ENCODE measurements at regions not wholly inside any gene's neighbourhood (a gene's known extent, or its start where the extent isn't known, plus 50 kb on each side); places are given as distances from the start of the nearest gene placed in this dataset.

GRCh38 chr6:102984357-102984756 lies 1590.8 kb downstream of the GRIK2 start:
- DNase-seq (ENCODE audit: low spot score in 2 of 2), result no peak
- H3K27ac ChIP-seq, result no peak overlapping the region
- WGBS, 2 donors, result 83 to 95% methylated on average over 1 of the region's 1 CpG
- no peaks in the 10 kb centered on the region for H3K36me3 ChIP-seq
- no peaks in the 10 kb centered on the region for H3K9me3 ChIP-seq
- no peaks in the 10 kb centered on the region for H3K27me3 ChIP-seq
- TF ChIP-seq CTCF (IDR thresholded peaks at IDR 0.05) (no peak), EP300 (IDR thresholded peaks at IDR 0.05) (no peak), POLR2A (IDR thresholded peaks at IDR 0.05) (no peak)
- H3K4me1 ChIP-seq, result no peaks in the 10 kb centered on the region
- H3K4me3 ChIP-seq, result no peak overlapping the region

- TF ChIP-seq CTCF (IDR thresholded peaks at IDR 0.05) (no peak), EP300 (IDR thresholded peaks at IDR 0.05) (no peak), POLR2A (IDR thresholded peaks at IDR 0.05) (no peak)
- Histone ChIP-seq H3K36me3 (no peaks in the 10 kb centered on the region), H3K4me3 (no peak overlapping the region), H3K9me3 (no peaks in the 10 kb centered on the region), H3K27me3 (no peaks in the 10 kb centered on the region), H3K27ac (no peak overlapping the region), H3K4me1 (no peaks in the 10 kb centered on the region)
- WGBS, 2 donors, result 39 to 49% methylated on average over 2 of the region's 2 CpGs
- no peak for DNase-seq (ENCODE audit: low spot score in 2 of 2)
Measured at GRCh38 chr6:102981490-102982015, 1588.0 kb downstream of the GRIK2 start.

GRCh38 chr6:102980951-102981350 lies 1587.4 kb downstream of the GRIK2 start:
- Histone ChIP-seq H3K9me3 (no peaks in the 10 kb centered on the region), H3K27me3 (no peaks in the 10 kb centered on the region), H3K36me3 (no peaks in the 10 kb centered on the region), H3K27ac (no peak overlapping the region), H3K4me3 (no peak overlapping the region), H3K4me1 (no peaks in the 10 kb centered on the region)
- no peak for DNase-seq (ENCODE audit: low spot score in 2 of 2)
- TF ChIP-seq EP300 (IDR thresholded peaks at IDR 0.05) (no peak), POLR2A (IDR thresholded peaks at IDR 0.05) (no peak), CTCF (IDR thresholded peaks at IDR 0.05) (no peak)
- 71 to 86% methylated on average over 1 of the region's 1 CpG for WGBS, 2 donors

GRCh38 chr6:102961902-102962301 lies 1568.4 kb downstream of the GRIK2 start:
- no peaks in the 10 kb centered on the region for H3K36me3 ChIP-seq
- no peak overlapping the region for H3K27ac ChIP-seq
- H3K9me3 ChIP-seq, result no peaks in the 10 kb centered on the region
- TF ChIP-seq POLR2A (IDR thresholded peaks at IDR 0.05) (no peak), EP300 (IDR thresholded peaks at IDR 0.05) (no peak), CTCF (IDR thresholded peaks at IDR 0.05) (no peak)
- H3K27me3 ChIP-seq, result no peaks in the 10 kb centered on the region
- no peak overlapping the region for H3K4me3 ChIP-seq
- no peak for DNase-seq (ENCODE audit: low spot score in 2 of 2)
- no peaks in the 10 kb centered on the region for H3K4me1 ChIP-seq

GRCh38 chr6:102950967-102951366 lies 1557.5 kb downstream of the GRIK2 start:
- no peaks in the 10 kb centered on the region for H3K4me1 ChIP-seq
- H3K27me3 ChIP-seq, result no peaks in the 10 kb centered on the region
- H3K27ac ChIP-seq, result no peak overlapping the region
- DNase-seq (ENCODE audit: low spot score in 2 of 2), result no peak
- no peaks in the 10 kb centered on the region for H3K9me3 ChIP-seq
- no peak overlapping the region for H3K4me3 ChIP-seq
- no peak for TF ChIP-seq POLR2A (IDR thresholded peaks at IDR 0.05)
- TF ChIP-seq EP300 (IDR thresholded peaks at IDR 0.05), result no peak
- no peak for TF ChIP-seq CTCF (IDR thresholded peaks at IDR 0.05)
- H3K36me3 ChIP-seq, result no peaks in the 10 kb centered on the region
- WGBS, 2 donors, result 65 to 77% methylated on average over 3 of the region's 3 CpGs

Measured in tibial nerve (tissue), 4 donors.